ENCODE measurements at regions not wholly inside any gene's neighbourhood (a gene's known extent, or its start where the extent isn't known, plus 50 kb on each side); places are given as distances from the start of the nearest gene placed in this dataset.

- H3K4me3 ChIP-seq = no peak overlapping the region
- DNase-seq (ENCODE audit: low spot score in 2 of 2) = no peak
- H3K36me3 ChIP-seq = no peaks in the 10 kb centered on the region
- 74% methylated on average over 5 of the region's 5 CpGs for WGBS
- no peak overlapping the region for H3K27ac ChIP-seq
- H3K9me3 ChIP-seq = no peaks in the 10 kb centered on the region
- TF ChIP-seq EP300 (IDR thresholded peaks at IDR 0.05) (no peak), POLR2A (IDR thresholded peaks at IDR 0.05) (no peak), POLR2AphosphoS5 (IDR thresholded peaks at IDR 0.05) (no peak), CTCF (IDR thresholded peaks at IDR 0.05) (no peak)
- no peaks in the 10 kb centered on the region for H3K27me3 ChIP-seq
- no peaks in the 10 kb centered on the region for H3K4me1 ChIP-seq
Observed at GRCh38 chr15:95681836-95682544, 648.5 kb upstream of the NR2F2 start.

GRCh38 chr15:95684126-95684525 is 646.4 kb upstream of the NR2F2 start:
- 88% methylated on average over 4 of the region's 4 CpGs for WGBS
- Histone ChIP-seq H3K4me3 (no peak overlapping the region), H3K36me3 (no peaks in the 10 kb centered on the region), H3K27ac (no peak overlapping the region), H3K4me1 (no peaks in the 10 kb centered on the region), H3K9me3 (no peaks in the 10 kb centered on the region), H3K27me3 (no peaks in the 10 kb centered on the region)
- TF ChIP-seq POLR2A (IDR thresholded peaks at IDR 0.05) (no peak), CTCF (IDR thresholded peaks at IDR 0.05) (no peak), POLR2AphosphoS5 (IDR thresholded peaks at IDR 0.05) (no peak), EP300 (IDR thresholded peaks at IDR 0.05) (no peak)
- no peak for DNase-seq (ENCODE audit: low spot score in 2 of 2)

- Histone ChIP-seq H3K4me3 (no peak overlapping the region), H3K9me3 (no peaks in the 10 kb centered on the region), H3K27ac (no peak overlapping the region), H3K4me1 (no peaks in the 10 kb centered on the region), H3K27me3 (no peaks in the 10 kb centered on the region), H3K36me3 (no peaks in the 10 kb centered on the region)
- TF ChIP-seq POLR2AphosphoS5 (IDR thresholded peaks at IDR 0.05) = no peak
- TF ChIP-seq POLR2A (IDR thresholded peaks at IDR 0.05) = no peak
- TF ChIP-seq CTCF (IDR thresholded peaks at IDR 0.05) = no peak
- no peak for TF ChIP-seq EP300 (IDR thresholded peaks at IDR 0.05)
- 63% methylated on average over 1 of the region's 1 CpG for WGBS
- DNase-seq (ENCODE audit: low spot score in 2 of 2) = no peak
Observed at GRCh38 chr15:95684693-95685115, 645.8 kb upstream of the NR2F2 start.

GRCh38 chr15:95687061-95687460 is 643.4 kb upstream of the NR2F2 start:
- TF ChIP-seq CTCF (IDR thresholded peaks at IDR 0.05) = no peak
- TF ChIP-seq POLR2AphosphoS5 (IDR thresholded peaks at IDR 0.05) = no peak
- no peak for TF ChIP-seq EP300 (IDR thresholded peaks at IDR 0.05)
- no peak for TF ChIP-seq POLR2A (IDR thresholded peaks at IDR 0.05)
- WGBS = 93% methylated on average over 1 of the region's 1 CpG
- Histone ChIP-seq H3K27ac (no peak overlapping the region), H3K4me3 (no peak overlapping the region), H3K9me3 (peaks cover 4% of the 10 kb centered on the region), H3K36me3 (no peaks in the 10 kb centered on the region), H3K27me3 (no peaks in the 10 kb centered on the region), H3K4me1 (no peaks in the 10 kb centered on the region)
- DNase-seq (ENCODE audit: low spot score in 2 of 2) = no peak

GRCh38 chr15:95687686-95688085 is 642.8 kb upstream of the NR2F2 start:
- Histone ChIP-seq H3K27me3 (no peaks in the 10 kb centered on the region), H3K27ac (no peak overlapping the region), H3K4me3 (no peak overlapping the region), H3K9me3 (peaks cover 8% of the 10 kb centered on the region), H3K36me3 (no peaks in the 10 kb centered on the region), H3K4me1 (no peaks in the 10 kb centered on the region)
- TF ChIP-seq POLR2A (IDR thresholded peaks at IDR 0.05) (no peak), EP300 (IDR thresholded peaks at IDR 0.05) (no peak), CTCF (IDR thresholded peaks at IDR 0.05) (no peak)
- no peak for DNase-seq (ENCODE audit: low spot score in 2 of 2)
- 89% methylated on average over 2 of the region's 2 CpGs for WGBS

All from suprapubic skin (tissue), 4 donors.